Activated gamma-delta T cell treated with Interleukin-2 at 50 U/mL for 16 hours (primary cell): ENCODE measurements at regions not wholly inside any gene's neighbourhood (a gene's known extent, or its start where the extent isn't known, plus 50 kb on each side); places are given as distances from the start of the nearest gene placed in this dataset.

Source experiments
- DNase-seq: peaks from one replicate; pipeline ENCODE4 v3.0.0-alpha.2; 2020

GRCh38 chr6:2502096-2502997, 248.4 kb downstream of the MYLK4 start:
- DNase-seq, result no peak

DNA sequence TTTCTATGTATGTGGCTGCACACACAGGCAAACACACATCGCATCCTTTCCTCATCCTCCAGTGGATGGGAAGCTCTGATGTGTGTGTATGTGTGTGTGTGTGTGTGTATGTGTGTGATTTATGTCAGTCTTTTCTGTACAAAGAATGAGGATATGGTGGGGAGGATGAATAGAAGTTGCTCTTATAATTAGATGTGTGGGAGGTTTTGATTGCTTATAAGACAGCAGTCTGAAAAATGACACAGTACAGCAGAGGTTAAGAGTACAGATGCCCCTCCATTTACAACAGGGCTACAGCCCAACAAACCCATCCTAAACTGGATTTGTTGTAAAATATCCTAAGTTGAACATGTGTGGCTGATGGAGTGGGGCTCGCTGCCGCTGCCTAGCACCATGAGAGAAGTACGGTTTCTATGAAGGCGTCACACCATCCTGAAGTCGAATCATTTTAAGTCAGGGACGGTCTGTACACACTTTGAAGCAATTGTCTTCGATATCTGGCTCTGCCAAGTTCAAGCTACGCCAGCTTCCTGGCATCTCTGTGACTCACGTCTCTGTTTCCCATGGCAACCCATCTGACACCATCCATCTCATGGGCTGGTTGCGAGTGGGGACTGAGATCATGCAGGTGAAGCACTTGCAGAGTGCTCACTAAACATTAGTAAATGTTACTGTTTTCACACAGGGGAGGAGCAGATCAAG, 252.6 kb downstream of the MYLK4 start:
- DNase-seq, result no peak

- DNase-seq, result no peak
Observed at GRCh38 chr6:2496291-2496690, 250.9 kb upstream of the GMDS start.

DNA sequence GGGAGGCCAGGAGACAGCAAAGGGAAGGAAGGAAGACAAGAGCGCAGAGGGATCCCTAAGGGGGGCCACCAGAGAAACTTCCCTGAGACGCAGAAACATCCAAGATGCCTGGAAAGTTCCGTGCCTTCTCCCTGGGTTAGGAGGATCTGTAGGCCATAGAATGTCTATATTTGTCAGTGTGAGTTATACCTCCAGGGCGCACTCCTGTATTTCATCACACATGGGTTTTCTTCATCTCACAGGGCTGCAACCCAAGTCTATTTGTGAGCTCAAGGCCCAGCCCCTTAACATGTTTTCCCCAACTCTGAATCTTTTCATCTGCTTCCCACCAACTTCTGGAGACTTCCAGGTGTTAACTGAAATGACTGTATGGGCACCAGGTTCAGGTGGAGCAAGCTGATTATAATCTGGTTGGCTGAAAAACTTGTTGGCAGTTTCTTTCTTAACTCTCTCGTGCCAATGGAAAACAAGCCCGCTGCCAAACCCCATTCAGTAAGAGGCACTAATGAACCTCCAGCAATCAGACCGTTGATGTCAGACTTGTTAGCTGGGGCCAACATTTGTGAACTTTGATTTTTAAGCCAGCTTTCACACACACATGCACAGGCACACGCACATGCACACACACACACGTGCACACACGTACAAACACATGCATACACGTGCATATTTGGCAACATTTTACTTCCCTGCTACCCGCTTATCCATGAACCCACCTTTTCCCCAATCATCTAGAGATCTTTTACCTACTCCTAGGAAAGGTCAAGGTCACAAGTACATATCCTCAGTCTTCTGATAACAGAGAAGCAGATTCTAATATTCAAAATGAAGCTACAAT, 247.5 kb upstream of the GMDS start:
- no peak for DNase-seq

DNA sequence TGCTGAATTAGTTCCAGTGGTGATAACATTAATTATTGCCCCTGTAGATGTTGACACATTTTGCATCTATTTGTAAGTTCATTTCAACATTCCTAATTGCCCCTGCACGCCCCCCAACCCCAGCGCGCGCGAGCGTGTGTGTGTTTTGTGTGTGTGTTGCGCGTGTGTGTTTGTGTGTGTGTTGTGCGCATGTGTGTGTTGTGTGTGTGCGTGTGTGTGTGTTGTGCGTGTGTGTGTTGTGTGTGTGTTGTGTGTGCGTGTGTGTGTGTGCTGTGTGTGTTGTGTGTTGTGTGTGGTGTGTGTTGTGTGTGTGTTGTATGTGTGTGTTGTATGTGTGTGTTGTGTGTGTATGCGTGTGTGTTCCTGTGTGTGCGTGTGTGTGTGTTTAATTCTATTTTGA, 245.7 kb upstream of the GMDS start:
- DNase-seq, result no peak

DNA sequence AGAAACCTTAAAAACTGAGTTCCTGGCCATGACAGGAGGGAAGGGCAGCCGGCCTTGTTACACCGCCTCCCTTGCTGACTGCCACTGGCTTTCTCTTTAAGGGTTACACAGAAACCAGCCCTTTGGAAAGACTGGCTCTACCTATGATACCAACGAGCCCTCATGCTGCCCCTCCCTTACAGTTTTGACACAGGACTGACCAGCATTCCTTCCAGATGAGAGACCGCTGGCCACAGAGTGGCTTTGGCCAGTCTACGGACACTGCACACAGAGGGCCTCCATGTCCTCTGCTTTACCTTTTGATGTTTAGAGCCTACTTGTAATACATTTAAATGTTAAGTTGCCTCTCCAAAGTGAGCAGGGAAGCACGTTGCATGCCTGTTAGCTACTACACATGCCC, 243.2 kb upstream of the GMDS start:
- no peak for DNase-seq

GRCh38 chr6:2485116-2485515, 239.7 kb upstream of the GMDS start:
- DNase-seq, result no peak

DNA sequence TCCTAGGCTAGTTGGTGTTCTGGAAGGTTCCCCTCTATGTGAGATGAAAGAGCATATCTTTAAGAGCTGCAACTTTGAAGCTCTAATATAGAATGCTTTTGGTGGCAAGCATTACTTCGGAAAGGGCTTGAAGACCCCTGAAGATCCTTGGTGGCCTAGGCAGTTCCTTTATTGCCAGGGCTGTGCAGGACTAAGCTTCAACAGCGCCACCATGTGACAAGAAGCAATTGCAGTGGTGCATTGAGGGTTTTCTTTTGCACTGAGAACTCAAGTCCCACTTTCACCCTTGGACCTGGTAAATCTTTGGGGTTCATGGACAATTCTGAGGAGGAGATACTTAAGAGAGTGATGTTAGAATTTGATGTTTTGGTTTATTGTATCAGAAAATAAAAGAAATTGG, 237.4 kb upstream of the GMDS start:
- no peak for DNase-seq

GRCh38 chr6:2481307-2481706, 235.9 kb upstream of the GMDS start:
- DNase-seq, result no peak

DNA sequence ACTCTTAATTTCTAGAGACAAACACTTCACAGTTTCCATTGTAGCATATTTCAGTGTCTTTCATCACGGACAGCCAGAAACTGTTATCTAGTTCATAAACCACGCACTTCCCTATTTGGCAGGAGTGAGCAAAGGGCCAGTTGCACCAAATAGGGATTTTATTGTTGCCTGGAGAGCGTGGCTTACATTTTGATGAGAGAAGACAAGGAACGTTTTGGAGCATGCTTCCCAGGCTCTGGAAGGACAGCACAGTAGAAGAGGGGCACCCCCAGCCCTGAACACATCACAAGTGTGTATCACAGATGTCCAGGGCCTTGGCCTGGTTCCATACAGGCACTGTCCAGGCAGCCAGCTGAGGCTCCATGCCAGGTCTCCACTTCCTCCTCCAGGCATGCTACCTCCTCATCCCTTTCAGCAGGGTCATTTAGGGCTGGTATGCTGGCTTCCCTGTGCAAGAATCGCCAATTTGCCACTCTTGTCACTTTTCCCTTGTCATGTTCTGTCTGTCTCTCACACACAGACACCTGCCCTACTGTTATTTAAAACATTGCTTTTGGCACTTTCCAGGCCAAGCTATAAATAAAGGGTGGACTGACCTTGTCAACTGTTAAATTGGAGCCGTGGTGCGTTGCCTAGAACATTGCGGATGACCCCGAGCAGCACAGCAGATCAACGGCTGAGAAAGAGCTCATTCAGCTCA, 235.0 kb upstream of the GMDS start:
- no peak for DNase-seq

DNA sequence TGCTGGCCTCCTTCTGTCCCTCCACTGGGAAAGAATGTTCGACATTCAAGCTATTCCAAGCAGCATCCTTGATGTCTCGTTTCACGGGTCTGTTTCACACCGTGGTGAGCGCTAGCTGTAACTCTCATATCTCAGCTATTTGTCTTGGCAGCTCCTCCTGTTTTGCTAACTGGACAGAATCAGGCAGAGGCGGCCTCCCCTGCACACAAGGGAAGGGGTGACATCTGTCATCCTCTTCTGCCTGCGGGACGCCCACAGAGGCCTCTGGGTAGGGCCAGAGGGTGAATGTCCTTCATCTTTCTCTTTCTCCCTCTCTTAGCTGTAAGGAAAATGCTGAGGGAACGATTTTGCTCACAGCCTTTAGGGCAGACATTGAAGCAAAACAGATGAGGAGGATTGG, 232.8 kb upstream of the GMDS start:
- DNase-seq, result no peak

GRCh38 chr6:2477666-2478065, 232.3 kb upstream of the GMDS start:
- DNase-seq, result no peak

GRCh38 chr6:2477250-2477649, 231.8 kb upstream of the GMDS start:
- no peak for DNase-seq

DNA sequence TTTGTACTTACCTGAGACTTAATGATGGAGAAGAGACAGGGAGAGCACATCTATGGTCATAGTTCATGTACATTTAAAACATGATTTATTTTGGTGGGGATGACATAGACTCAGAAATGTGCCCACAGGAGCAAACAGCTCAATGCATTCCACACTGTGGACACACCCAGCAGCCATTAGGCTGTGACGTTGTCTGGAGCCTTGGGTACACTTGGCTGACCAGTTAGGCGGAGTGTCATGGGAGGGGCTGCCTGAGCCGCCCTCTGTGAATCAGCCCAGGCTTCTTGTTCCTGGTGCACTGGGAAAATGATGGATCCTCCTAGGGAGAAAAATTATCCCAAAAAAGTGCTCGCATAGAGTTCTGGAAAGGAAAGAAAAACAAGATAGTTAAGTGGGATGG, 231.0 kb upstream of the GMDS start:
- no peak for DNase-seq

DNA sequence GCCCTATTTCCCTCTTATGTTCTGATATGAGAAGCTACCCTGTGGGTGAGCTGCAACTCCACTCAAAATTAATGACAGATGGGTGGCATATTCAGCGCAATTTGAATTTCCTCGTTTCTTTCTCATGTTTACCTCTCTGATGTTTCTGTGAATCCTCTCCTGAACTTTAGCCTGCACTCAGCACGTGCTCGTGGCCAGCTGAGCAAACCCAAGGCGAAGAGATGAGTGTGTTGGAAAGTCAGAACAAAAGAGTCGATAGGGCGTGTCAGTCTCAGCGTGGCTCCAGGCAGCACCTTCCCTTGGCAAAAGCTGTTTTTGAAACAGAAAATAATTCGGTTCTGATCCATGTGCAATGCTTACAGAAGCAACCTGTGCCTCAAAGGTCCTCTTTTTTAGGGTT, 226.1 kb upstream of the GMDS start:
- DNase-seq, result no peak

DNA sequence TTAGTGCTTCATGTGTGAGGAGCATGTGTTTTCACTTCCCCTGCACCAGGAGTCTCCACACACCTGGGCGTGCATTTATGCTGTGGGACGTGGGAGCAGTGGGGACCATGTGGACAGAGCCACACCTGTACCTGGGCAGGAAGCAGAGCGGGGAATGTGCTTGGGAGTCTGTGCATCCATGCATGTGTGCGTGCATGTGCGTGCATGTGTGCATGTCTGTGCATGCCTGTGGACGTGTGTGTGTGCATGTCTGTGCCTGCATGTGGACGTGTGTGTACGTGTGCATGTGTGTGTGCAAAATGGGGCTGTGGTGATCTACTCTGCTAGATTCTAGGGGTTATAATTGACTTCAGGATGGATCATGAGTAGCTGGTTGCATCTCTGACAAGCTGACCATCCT, 224.0 kb upstream of the GMDS start:
- DNase-seq, result no peak

- DNase-seq, result no peak
Observed at GRCh38 chr6:2468601-2468955, 223.2 kb upstream of the GMDS start.

- DNase-seq, result no peak
Observed at GRCh38 chr6:2467929-2468600, 222.7 kb upstream of the GMDS start.

DNA sequence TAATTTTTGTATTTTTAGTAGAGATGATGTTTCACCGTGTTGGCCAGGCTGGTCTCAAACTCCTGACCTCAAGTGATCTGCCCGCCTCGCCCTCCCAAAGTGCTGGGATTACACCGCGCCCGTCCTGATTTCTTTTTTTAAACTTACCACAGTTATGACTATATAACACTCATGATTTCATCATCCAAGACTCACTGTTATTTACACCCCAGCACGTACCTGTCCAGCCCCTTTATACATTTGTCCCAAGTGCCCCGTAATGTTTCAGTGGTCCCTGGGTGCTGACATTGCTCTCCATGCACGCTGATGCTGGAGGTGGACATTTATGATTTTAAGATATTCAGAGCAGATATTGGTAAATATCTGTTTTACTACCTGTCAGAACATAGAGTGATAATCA, 219.9 kb upstream of the GMDS start:
- DNase-seq, result no peak

- no peak for DNase-seq
Observed at GRCh38 chr6:2464641-2465040, 219.2 kb upstream of the GMDS start.

GRCh38 chr6:2462831-2463230, 217.4 kb upstream of the GMDS start:
- DNase-seq, result no peak

DNA sequence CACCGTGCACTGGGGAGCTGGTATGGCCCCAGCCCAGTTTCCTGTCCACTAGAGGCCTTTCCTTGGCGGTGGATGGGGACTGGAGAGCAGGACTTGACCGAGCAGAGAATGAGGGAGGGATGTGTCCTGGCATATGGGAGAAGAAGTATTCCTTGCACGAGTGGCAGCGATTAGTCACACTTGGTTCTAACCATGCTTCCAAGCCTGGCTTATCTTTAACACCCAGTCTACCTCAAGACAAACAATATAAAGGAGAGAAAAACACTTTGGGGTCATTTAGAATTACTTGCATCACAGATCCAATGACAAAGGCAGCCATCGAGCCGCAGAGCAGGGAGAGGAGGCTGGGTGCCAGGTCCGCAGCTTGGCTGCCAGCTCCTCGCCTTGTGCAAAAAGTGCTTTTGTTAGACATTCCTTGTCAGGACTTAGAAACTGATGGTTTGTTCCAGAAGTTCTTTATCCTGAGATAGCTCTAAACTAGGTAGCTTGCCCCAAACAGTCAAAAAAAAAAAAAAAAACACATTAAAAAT, 214.9 kb upstream of the GMDS start:
- no peak for DNase-seq
